ENCODE measurements at regions not wholly inside any gene's neighbourhood (a gene's known extent, or its start where the extent isn't known, plus 50 kb on each side); places are given as distances from the start of the nearest gene placed in this dataset.

- DNase-seq (ENCODE audit: extremely low spot score), result no peak
- ChIA-PET POLR2A (interaction anchor here (0.6 kb wide), 1 partner anchor 15 kb away, joined by 3 read pairs; no protein-coding TSS in a partner anchor), CTCF (no interaction called here)
- no peak for TF ChIP-seq ELF4 (IDR thresholded peaks at IDR 0.05)
Measured at GRCh38 chr1:22342734-22343191, 108.9 kb upstream of the ZBTB40 start.

GRCh38 chr1:22343456-22344328 is 108.0 kb upstream of the ZBTB40 start:
- TF ChIP-seq PKNOX1 (IDR thresholded peaks at IDR 0.05), result no peak
- TF ChIP-seq ZNF384 (IDR thresholded peaks at IDR 0.05), result no peak
- no peak for TF ChIP-seq FOXK2 (IDR thresholded peaks at IDR 0.05)
- no peak for TF ChIP-seq CTBP1 (IDR thresholded peaks at IDR 0.05; ENCODE audit: borderline replicate concordance)
- TF ChIP-seq NFRKB (IDR thresholded peaks at IDR 0.05), result no peak
- TF ChIP-seq ARNT (IDR thresholded peaks at IDR 0.05), result no peak
- TF ChIP-seq SP1 (IDR thresholded peaks at IDR 0.05), result no peak
- TF ChIP-seq L3MBTL2 (conservative IDR thresholded peaks at IDR 0.05), result no peak
- no peak for TF ChIP-seq TARDBP (IDR thresholded peaks at IDR 0.05)
- DNase-seq (ENCODE audit: extremely low spot score), result no peak
- ChIA-PET POLR2A (no interaction called here), CTCF (no interaction called here)

GRCh38 chr1:22344329-22344630 is 107.4 kb upstream of the ZBTB40 start:
- ChIA-PET POLR2A (no interaction called here), CTCF (no interaction called here)
- no peak for DNase-seq (ENCODE audit: extremely low spot score)
- TF ChIP-seq PKNOX1 (IDR thresholded peaks at IDR 0.05), result no peak
- TF ChIP-seq FOXM1 (IDR thresholded peaks at IDR 0.05; ENCODE audit: borderline replicate concordance), result no peak
- no peak for TF ChIP-seq TARDBP (IDR thresholded peaks at IDR 0.05)
- no peak for TF ChIP-seq SUZ12 (IDR thresholded peaks at IDR 0.05)
- TF ChIP-seq ELF4 (IDR thresholded peaks at IDR 0.05), result no peak
- no peak for TF ChIP-seq SP1 (IDR thresholded peaks at IDR 0.05)
- no peak for TF ChIP-seq NFRKB (IDR thresholded peaks at IDR 0.05)
- TF ChIP-seq L3MBTL2 (conservative IDR thresholded peaks at IDR 0.05), result no peak
- no peak for TF ChIP-seq FOXA1 (IDR thresholded peaks at IDR 0.05)
- TF ChIP-seq BHLHE40 (IDR thresholded peaks at IDR 0.05; ENCODE audit: borderline replicate concordance), result no peak
- no peak for TF ChIP-seq LEF1 (IDR thresholded peaks at IDR 0.05; ENCODE audit: borderline replicate concordance)
- no peak for TF ChIP-seq ARNT (IDR thresholded peaks at IDR 0.05)
- TF ChIP-seq HDGF (IDR thresholded peaks at IDR 0.05; ENCODE audit: borderline replicate concordance), result no peak
- no peak for TF ChIP-seq ZNF384 (IDR thresholded peaks at IDR 0.05)

GRCh38 chr1:22344851-22345560 is 106.6 kb upstream of the ZBTB40 start:
- TF ChIP-seq ZNF384 (IDR thresholded peaks at IDR 0.05), result no peak
- no peak for TF ChIP-seq NFRKB (IDR thresholded peaks at IDR 0.05)
- no peak for TF ChIP-seq LEF1 (IDR thresholded peaks at IDR 0.05; ENCODE audit: borderline replicate concordance)
- no peak for TF ChIP-seq FOXK2 (IDR thresholded peaks at IDR 0.05)
- TF ChIP-seq ARNT (IDR thresholded peaks at IDR 0.05), result no peak
- no peak for TF ChIP-seq SUZ12 (IDR thresholded peaks at IDR 0.05)
- no peak for TF ChIP-seq PKNOX1 (IDR thresholded peaks at IDR 0.05)
- TF ChIP-seq HDGF (IDR thresholded peaks at IDR 0.05; ENCODE audit: borderline replicate concordance), result no peak
- TF ChIP-seq FOXA1 (IDR thresholded peaks at IDR 0.05), result no peak
- TF ChIP-seq L3MBTL2 (conservative IDR thresholded peaks at IDR 0.05), result no peak
- no peak for TF ChIP-seq CTBP1 (IDR thresholded peaks at IDR 0.05; ENCODE audit: borderline replicate concordance)
- no peak for TF ChIP-seq SP1 (IDR thresholded peaks at IDR 0.05)
- no peak for TF ChIP-seq TARDBP (IDR thresholded peaks at IDR 0.05)
- no peak for TF ChIP-seq FOXM1 (IDR thresholded peaks at IDR 0.05; ENCODE audit: borderline replicate concordance)
- ChIA-PET POLR2A (no interaction called here), CTCF (no interaction called here)
- no peak for DNase-seq (ENCODE audit: extremely low spot score)

- no peak for TF ChIP-seq LEF1 (IDR thresholded peaks at IDR 0.05; ENCODE audit: borderline replicate concordance)
- no peak for TF ChIP-seq TARDBP (IDR thresholded peaks at IDR 0.05)
- TF ChIP-seq SP1 (IDR thresholded peaks at IDR 0.05), result no peak
- no peak for TF ChIP-seq SUZ12 (IDR thresholded peaks at IDR 0.05)
- TF ChIP-seq PKNOX1 (IDR thresholded peaks at IDR 0.05), result no peak
- TF ChIP-seq HDGF (IDR thresholded peaks at IDR 0.05; ENCODE audit: borderline replicate concordance), result no peak
- no peak for DNase-seq (ENCODE audit: extremely low spot score)
- CTCF ChIA-PET, result no interaction called here
- POLR2A ChIA-PET, result no interaction called here
Measured at GRCh38 chr1:22347854-22348760, 103.5 kb upstream of the ZBTB40 start.
